EH (cell line): ENCODE measurements at regions not wholly inside any gene's neighbourhood (a gene's known extent, or its start where the extent isn't known, plus 50 kb on each side); places are given as distances from the start of the nearest gene placed in this dataset.

Source experiments
- DNase-seq: peaks from one replicate; pipeline ENCODE4 v3.0.0-alpha.2; 2015; ENCODE audit warnings: low read depth

- peak; percentile 53 for DNase-seq
Observed at GRCh38 chr3:178059836-178060235, 476.4 kb upstream of the KCNMB2 start.

- DNase-seq, result peak; percentile 69
Observed at GRCh38 chr3:178060407-178060806, 475.8 kb upstream of the KCNMB2 start.

GRCh38 chr3:178062126-178062525 lies 474.1 kb upstream of the KCNMB2 start:
- peak; percentile 66 for DNase-seq

GRCh38 chr3:178063461-178063860 lies 472.8 kb upstream of the KCNMB2 start:
- DNase-seq, result peak; percentile 84

- peak; percentile 66 for DNase-seq
Observed at GRCh38 chr3:178067721-178068120, 468.5 kb upstream of the KCNMB2 start.

- no peak for DNase-seq
Observed at GRCh38 chr3:178072391-178073305, 463.6 kb upstream of the KCNMB2 start.

- no peak for DNase-seq
Observed at GRCh38 chr3:178073366-178073765, 462.9 kb upstream of the KCNMB2 start.

GRCh38 chr3:178075344-178075743 lies 460.9 kb upstream of the KCNMB2 start:
- no peak for DNase-seq

- peak; percentile 69 for DNase-seq
Observed at GRCh38 chr3:178078953-178079352, 457.3 kb upstream of the KCNMB2 start.

- no peak for DNase-seq
Observed at GRCh38 chr3:178079966-178080365, 456.3 kb upstream of the KCNMB2 start.

GRCh38 chr3:178082326-178082906 lies 453.8 kb upstream of the KCNMB2 start:
- no peak for DNase-seq

GRCh38 chr3:178083906-178084866 lies 452.1 kb upstream of the KCNMB2 start:
- DNase-seq, result peak; percentile 27

GRCh38 chr3:178084938-178085816 lies 451.1 kb upstream of the KCNMB2 start:
- DNase-seq, result peak; percentile 70

- no peak for DNase-seq
Observed at GRCh38 chr3:178085817-178086123, 450.5 kb upstream of the KCNMB2 start.

GRCh38 chr3:178086144-178086825 lies 450.0 kb upstream of the KCNMB2 start:
- DNase-seq, result no peak

GRCh38 chr3:178087376-178087775 lies 448.9 kb upstream of the KCNMB2 start:
- DNase-seq, result no peak

GRCh38 chr3:178088963-178089362 lies 447.3 kb upstream of the KCNMB2 start:
- no peak for DNase-seq

- DNase-seq, result no peak
Observed at GRCh38 chr3:178090899-178091298, 445.3 kb upstream of the KCNMB2 start.

GRCh38 chr3:178095522-178095921 lies 440.7 kb upstream of the KCNMB2 start:
- no peak for DNase-seq

- DNase-seq, result no peak
Observed at GRCh38 chr3:178096955-178097354, 439.3 kb upstream of the KCNMB2 start.

- peak; percentile 86 for DNase-seq
Observed at GRCh38 chr3:178097576-178097975, 438.7 kb upstream of the KCNMB2 start.
